WTC11 (cell line): ENCODE measurements at regions not wholly inside any gene's neighbourhood (a gene's known extent, or its start where the extent isn't known, plus 50 kb on each side); places are given as distances from the start of the nearest gene placed in this dataset.

Source experiments
- ATAC-seq: fragments of 200-7000 bp; cut with Tn5 transposase; 2 replicates; pipeline ENCODE4 v1.10.0; 2021; ENCODE audit warnings: mild to moderate bottlenecking, moderate library complexity
- CTCF ChIA-PET: fragments of 300-600 bp; sonication (Branson Sonifier 250); formaldehyde crosslinking; loops from one replicate; lab custom pipeline; 2021; ENCODE audit warnings: antibody characterized with exemption; lab: Charles Lee
- POLR2A ChIA-PET: fragments of 350-600 bp; sonication (Branson Sonifier 250); formaldehyde crosslinking; loops from one replicate; lab custom pipeline; 2021; ENCODE audit warnings: antibody characterized with exemption; lab: Charles Lee
- DNase-seq: peaks from one replicate; pipeline ENCODE4 v3.0.0; 2021; ENCODE audit warnings: low spot score
- H3K27ac Mint-ChIP-seq: 2 replicates; pipeline ENCODE4 v1.8.0; 2021; ENCODE audit warnings: mixed read lengths
- H3K27me3 Mint-ChIP-seq: 2 replicates; pipeline ENCODE4 v1.8.0; 2021; ENCODE audit warnings: low read depth, mild to moderate bottlenecking, moderate library complexity, mixed read lengths
- H3K36me3 Mint-ChIP-seq: 2 replicates; pipeline ENCODE4 v1.8.0; 2021; ENCODE audit warnings: mixed read lengths
- H3K4me1 Mint-ChIP-seq: 2 replicates; pipeline ENCODE4 v1.8.0; 2022; ENCODE audit warnings: mixed read lengths
- H3K4me3 Mint-ChIP-seq: 2 replicates; pipeline ENCODE4 v1.8.0; 2021; ENCODE audit warnings: mild to moderate bottlenecking, moderate library complexity, mixed read lengths
- H3K9me3 Mint-ChIP-seq: 2 replicates; pipeline ENCODE4 v1.8.0; 2021; ENCODE audit warnings: mixed read lengths
- ATF6 ChIP-seq: sonication (generic); formaldehyde crosslinking; IDR thresholded peaks from 2 replicates; pipeline ENCODE4 v1.8.1; 2023; ENCODE audit warnings: mild to moderate bottlenecking, missing genetic modification reagents
- E2F4 ChIP-seq: sonication (generic); formaldehyde crosslinking; IDR thresholded peaks from 2 replicates; pipeline ENCODE4 v1.8.1; 2022; ENCODE audit warnings: low read depth, mild to moderate bottlenecking, moderate library complexity, missing genetic modification reagents, borderline replicate concordance
- ERG ChIP-seq: fragments of 250-450 bp; sonication (Bioruptor Pico); IDR thresholded peaks from 2 replicates; pipeline ENCODE4 v1.8.0; 2021; ENCODE audit warnings: mild to moderate bottlenecking
- FOXK1 ChIP-seq: sonication (generic); formaldehyde crosslinking; IDR thresholded peaks from 2 replicates; pipeline ENCODE4 v1.8.0; 2022; ENCODE audit warnings: mild to moderate bottlenecking, moderate library complexity, missing genetic modification reagents
- GTF2I ChIP-seq: fragments of 250-450 bp; sonication (Bioruptor Pico); conservative IDR thresholded peaks from 2 replicates; pipeline ENCODE4 v1.4.0; 2021; ENCODE audit warnings: mild to moderate bottlenecking
- HMGA2 ChIP-seq: fragments of 250-450 bp; sonication (Bioruptor Pico); IDR thresholded peaks from 2 replicates; pipeline ENCODE4 v1.4.0; 2021; ENCODE audit warnings: mild to moderate bottlenecking, moderate library complexity
- NFYB ChIP-seq: sonication (generic); formaldehyde crosslinking; conservative IDR thresholded peaks from 2 replicates; pipeline ENCODE4 v1.8.0; 2022; ENCODE audit warnings: low read depth, missing genetic modification reagents
- SOX15 ChIP-seq: fragments of 250-450 bp; sonication (Bioruptor Pico); IDR thresholded peaks from 2 replicates; pipeline ENCODE4 v1.9.0; 2021; ENCODE audit warnings: mild to moderate bottlenecking
- STAT6 ChIP-seq: sonication (generic); formaldehyde crosslinking; conservative IDR thresholded peaks from 2 replicates; pipeline ENCODE4 v1.8.1; 2023; ENCODE audit warnings: mild to moderate bottlenecking, low read depth, missing genetic modification reagents, moderate library complexity
- TCF7 ChIP-seq: sonication (generic); formaldehyde crosslinking; IDR thresholded peaks from 2 replicates; pipeline ENCODE4 v1.8.0; 2022; ENCODE audit warnings: mild to moderate bottlenecking, low read depth, missing genetic modification reagents, moderate library complexity
- TEAD1 ChIP-seq: sonication (generic); formaldehyde crosslinking; IDR thresholded peaks from 2 replicates; pipeline ENCODE4 v1.8.0; 2022; ENCODE audit warnings: mild to moderate bottlenecking, missing genetic modification reagents
- ZMAT4 ChIP-seq: fragments of 250-450 bp; sonication (Bioruptor Pico); IDR thresholded peaks from 2 replicates; pipeline ENCODE4 v1.9.0; 2021; ENCODE audit warnings: mild to moderate bottlenecking
- ZNF416 ChIP-seq: fragments of 250-450 bp; sonication (Bioruptor Pico); IDR thresholded peaks from 2 replicates; pipeline ENCODE4 v1.9.0; 2021; ENCODE audit warnings: mild to moderate bottlenecking, inconsistent platforms
- ZNF423 ChIP-seq: fragments of 250-450 bp; sonication (Bioruptor Pico); IDR thresholded peaks from 2 replicates; pipeline ENCODE4 v2.1.2; 2022; ENCODE audit warnings: mild to moderate bottlenecking, moderate library complexity
- TF ChIP-seq, protein P1 (sequence below): sonication (generic); formaldehyde crosslinking; IDR thresholded peaks from 2 replicates; pipeline ENCODE4 v1.8.1; 2022; ENCODE audit warnings: missing genetic modification reagents, borderline replicate concordance
- TF ChIP-seq, protein P2 (sequence below): sonication (generic); formaldehyde crosslinking; IDR thresholded peaks from 2 replicates; pipeline ENCODE4 v1.8.0; 2022; ENCODE audit warnings: mild to moderate bottlenecking, missing genetic modification reagents
- TF ChIP-seq, protein P3 (sequence below): sonication (generic); formaldehyde crosslinking; IDR thresholded peaks from 2 replicates; pipeline ENCODE4 v1.8.1; 2023; ENCODE audit warnings: mild to moderate bottlenecking, missing genetic modification reagents

DNA sequence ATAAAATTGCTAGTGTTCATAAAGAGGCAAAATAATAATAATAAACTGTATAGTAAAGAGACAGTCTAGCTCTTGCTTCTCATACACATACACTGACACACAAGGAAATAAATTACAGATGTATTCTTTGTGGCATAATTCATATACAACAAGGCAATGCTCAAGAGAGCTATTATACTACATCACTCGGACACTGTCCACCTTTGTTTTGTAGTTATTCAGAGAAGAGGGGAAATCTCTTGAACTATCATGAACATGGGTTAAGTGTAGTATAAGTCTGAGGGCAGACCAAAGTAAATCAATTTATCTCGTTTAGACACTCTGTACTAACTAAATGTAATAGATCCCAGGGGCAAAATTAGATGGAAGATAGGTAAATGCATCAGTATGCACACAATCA lies 72.7 kb upstream of the PHIP start:
- no peak for DNase-seq
- Mint-ChIP-seq H3K4me1 (peaks cover 7% of the 10 kb centered on the region), H3K9me3 (peaks cover under 1% of the 10 kb centered on the region), H3K4me3 (no peak overlapping the region), H3K27ac (no peak overlapping the region), H3K36me3 (peaks cover under 1% of the 10 kb centered on the region; the same call in 1 of the 2 replicates), H3K27me3 (no peaks in the 10 kb centered on the region)
- POLR2A ChIA-PET = no interaction called here
- TF ChIP-seq ZNF423 (CRISPR knock-in tag) = no peak
- no peak for TF ChIP-seq TEAD1
- no peak for TF ChIP-seq FOXK1 (CRISPR knock-in tag)
- TF ChIP-seq SOX15 (CRISPR knock-in tag) = no peak
- TF ChIP-seq ZMAT4 (CRISPR knock-in tag) = no peak
- TF ChIP-seq E2F4 (CRISPR knock-in tag) = no peak
- no peak for ATAC-seq
- CTCF ChIA-PET = no interaction called here

- no peak overlapping the region for H3K27ac Mint-ChIP-seq
- H3K36me3 Mint-ChIP-seq = no peaks in the 10 kb centered on the region
- H3K4me3 Mint-ChIP-seq = no peak overlapping the region
- H3K9me3 Mint-ChIP-seq = no peaks in the 10 kb centered on the region
- H3K4me1 Mint-ChIP-seq = peaks cover 7% of the 10 kb centered on the region
- CTCF ChIA-PET = no interaction called here
- DNase-seq (no peak), ATAC-seq (no peak)
- TF ChIP-seq ZNF423 (CRISPR knock-in tag) = no peak
- TF ChIP-seq ZNF416 (CRISPR knock-in tag) = no peak
- no peak for TF ChIP-seq ERG
- TF ChIP-seq, protein P1, sequence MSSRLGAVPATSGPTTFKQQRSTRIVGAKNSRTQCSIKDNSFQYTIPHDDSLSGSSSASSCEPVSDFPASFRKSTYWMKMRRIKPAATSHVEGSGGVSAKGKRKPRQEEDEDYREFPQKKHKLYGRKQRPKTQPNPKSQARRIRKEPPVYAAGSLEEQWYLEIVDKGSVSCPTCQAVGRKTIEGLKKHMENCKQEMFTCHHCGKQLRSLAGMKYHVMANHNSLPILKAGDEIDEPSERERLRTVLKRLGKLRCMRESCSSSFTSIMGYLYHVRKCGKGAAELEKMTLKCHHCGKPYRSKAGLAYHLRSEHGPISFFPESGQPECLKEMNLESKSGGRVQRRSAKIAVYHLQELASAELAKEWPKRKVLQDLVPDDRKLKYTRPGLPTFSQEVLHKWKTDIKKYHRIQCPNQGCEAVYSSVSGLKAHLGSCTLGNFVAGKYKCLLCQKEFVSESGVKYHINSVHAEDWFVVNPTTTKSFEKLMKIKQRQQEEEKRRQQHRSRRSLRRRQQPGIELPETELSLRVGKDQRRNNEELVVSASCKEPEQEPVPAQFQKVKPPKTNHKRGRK (CRISPR knock-in tag) = no peak
- TF ChIP-seq TCF7 (CRISPR knock-in tag) = no peak
- TF ChIP-seq STAT6 (CRISPR knock-in tag) = no peak
- no peak for TF ChIP-seq NFYB (CRISPR knock-in tag)
- TF ChIP-seq, protein P2, sequence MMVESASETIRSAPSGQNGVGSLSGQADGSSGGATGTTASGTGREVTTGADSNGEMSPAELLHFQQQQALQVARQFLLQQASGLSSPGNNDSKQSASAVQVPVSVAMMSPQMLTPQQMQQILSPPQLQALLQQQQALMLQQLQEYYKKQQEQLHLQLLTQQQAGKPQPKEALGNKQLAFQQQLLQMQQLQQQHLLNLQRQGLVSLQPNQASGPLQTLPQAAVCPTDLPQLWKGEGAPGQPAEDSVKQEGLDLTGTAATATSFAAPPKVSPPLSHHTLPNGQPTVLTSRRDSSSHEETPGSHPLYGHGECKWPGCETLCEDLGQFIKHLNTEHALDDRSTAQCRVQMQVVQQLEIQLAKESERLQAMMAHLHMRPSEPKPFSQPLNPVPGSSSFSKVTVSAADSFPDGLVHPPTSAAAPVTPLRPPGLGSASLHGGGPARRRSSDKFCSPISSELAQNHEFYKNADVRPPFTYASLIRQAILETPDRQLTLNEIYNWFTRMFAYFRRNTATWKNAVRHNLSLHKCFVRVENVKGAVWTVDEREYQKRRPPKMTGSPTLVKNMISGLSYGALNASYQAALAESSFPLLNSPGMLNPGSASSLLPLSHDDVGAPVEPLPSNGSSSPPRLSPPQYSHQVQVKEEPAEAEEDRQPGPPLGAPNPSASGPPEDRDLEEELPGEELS (CRISPR knock-in tag) = no peak
- no peak for TF ChIP-seq ATF6
- TF ChIP-seq, protein P3, sequence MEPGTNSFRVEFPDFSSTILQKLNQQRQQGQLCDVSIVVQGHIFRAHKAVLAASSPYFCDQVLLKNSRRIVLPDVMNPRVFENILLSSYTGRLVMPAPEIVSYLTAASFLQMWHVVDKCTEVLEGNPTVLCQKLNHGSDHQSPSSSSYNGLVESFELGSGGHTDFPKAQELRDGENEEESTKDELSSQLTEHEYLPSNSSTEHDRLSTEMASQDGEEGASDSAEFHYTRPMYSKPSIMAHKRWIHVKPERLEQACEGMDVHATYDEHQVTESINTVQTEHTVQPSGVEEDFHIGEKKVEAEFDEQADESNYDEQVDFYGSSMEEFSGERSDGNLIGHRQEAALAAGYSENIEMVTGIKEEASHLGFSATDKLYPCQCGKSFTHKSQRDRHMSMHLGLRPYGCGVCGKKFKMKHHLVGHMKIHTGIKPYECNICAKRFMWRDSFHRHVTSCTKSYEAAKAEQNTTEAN (CRISPR knock-in tag) = no peak
- TF ChIP-seq GTF2I (CRISPR knock-in tag) = no peak
- TF ChIP-seq HMGA2 (CRISPR knock-in tag) = no peak
- POLR2A ChIA-PET = no interaction called here
- H3K27me3 Mint-ChIP-seq = no peaks in the 10 kb centered on the region
Measured at GRCh38 chr6:79149884-79150283, 71.8 kb upstream of the PHIP start.
